Caco-2 (cell line): ENCODE measurements at regions not wholly inside any gene's neighbourhood (a gene's known extent, or its start where the extent isn't known, plus 50 kb on each side); places are given as distances from the start of the nearest gene placed in this dataset.

Source experiments
- BruUV-seq: library from RNA; stranded (reverse); fragments of 400-500 nt; replicated peaks from 2 replicates; lab custom pipeline; 2021; lab: Mats Ljungman, UMichigan
- CTCF ChIA-PET: fragments of 300-600 bp; sonication (Branson Sonifier 250); formaldehyde crosslinking; loops from one replicate; lab custom pipeline; 2022; ENCODE audit warnings: antibody characterized with exemption; lab: Charles Lee
- POLR2A ChIA-PET: fragments of 300-600 bp; sonication (Branson Sonifier 250); formaldehyde crosslinking; loops from one replicate; lab custom pipeline; 2022; ENCODE audit warnings: antibody characterized with exemption; lab: Charles Lee
- DNase-seq, 2 experiments: peaks; one replicate each; pipeline versions ENCODE4 v3.0.0 to v3.0.0-alpha.2; 2020 to 2022
- H3K27me3 ChIP-seq: replicated peaks from 2 replicates; pipeline ENCODE4 v1.6.0; 2011; ENCODE audit warnings: low read length; ENCODE audit not compliant: control insufficient read depth, insufficient read depth
- H3K36me3 ChIP-seq: 2 replicates; pipeline ENCODE4 v1.5.1; 2011; ENCODE audit warnings: low read length; ENCODE audit not compliant: control insufficient read depth, insufficient read depth
- H3K4me1 ChIP-seq: fragments of 250-450 bp; sonication (Bioruptor Pico); 2 replicates; pipeline ENCODE4 v1.5.1; 2020; ENCODE audit warnings: mild to moderate bottlenecking
- H3K4me3 ChIP-seq: 2 replicates; pipeline ENCODE4 v1.5.1; 2011; ENCODE audit warnings: low read depth, mild to moderate bottlenecking, control low read depth, low read length
- H3K9me3 ChIP-seq: fragments of 250-450 bp; sonication (Bioruptor Pico); 2 replicates; pipeline ENCODE4 v1.5.1; 2020; ENCODE audit warnings: mild to moderate bottlenecking, moderate library complexity
- H3K27ac Mint-ChIP-seq: one replicate; pipeline ENCODE4 v1.8.0; 2022; ENCODE audit warnings: mixed read lengths; ENCODE audit not compliant: unreplicated experiment
- H3K27me3 Mint-ChIP-seq: one replicate; pipeline ENCODE4 v1.8.0; 2022; ENCODE audit warnings: mixed read lengths; ENCODE audit not compliant: insufficient read depth, unreplicated experiment
- H3K36me3 Mint-ChIP-seq: one replicate; pipeline ENCODE4 v1.8.0; 2022; ENCODE audit warnings: mild to moderate bottlenecking, mixed read lengths; ENCODE audit not compliant: insufficient read depth, unreplicated experiment
- H3K4me1 Mint-ChIP-seq: one replicate; pipeline ENCODE4 v1.8.0; 2022; ENCODE audit warnings: low read depth, mixed read lengths; ENCODE audit not compliant: unreplicated experiment
- H3K4me3 Mint-ChIP-seq: one replicate; pipeline ENCODE4 v1.8.0; 2022; ENCODE audit warnings: mild to moderate bottlenecking, moderate library complexity, mixed read lengths; ENCODE audit not compliant: unreplicated experiment
- H3K9me3 Mint-ChIP-seq: one replicate; pipeline ENCODE4 v1.8.0; 2022; ENCODE audit warnings: mixed read lengths; ENCODE audit not compliant: unreplicated experiment
- CTCF ChIP-seq, 2 experiments: fragments of 200-600 bp in 1 of 2; IDR thresholded peaks; 1 replicate in 1 of 2; 2 replicates in 1 of 2; pipeline versions ENCODE4 v1.5.1 to v1.8.0; 2011 to 2022; ENCODE audit warnings: antibody characterized with exemption in 1 of 2, control low read depth in 1 of 2, inconsistent platforms in 1 of 2, low read depth in 1 of 2, low read length in 1 of 2, mild to moderate bottlenecking in 1 of 2, moderate library complexity in 1 of 2; ENCODE audit not compliant: insufficient read depth in 1 of 2, severe bottlenecking in 1 of 2, unreplicated experiment in 1 of 2
- intact Hi-C: fragments of 100-400 bp; cut with micrococcal nuclease; formaldehyde crosslinking; loops from one replicate; pipeline ENCODE4 v1.10.0; 2022; ENCODE audit not compliant: unreplicated experiment

- H3K4me3 Mint-ChIP-seq = no peak overlapping the region
- peak overlapping the region; percentile 90 for H3K27ac Mint-ChIP-seq
- no peaks in the 10 kb centered on the region for H3K27me3 ChIP-seq
- no peaks in the 10 kb centered on the region for H3K9me3 ChIP-seq
- peaks cover 37% of the 10 kb centered on the region for H3K4me1 Mint-ChIP-seq
- TF ChIP-seq CTCF (IDR thresholded peaks at IDR 0.05; ENCODE audit: insufficient read depth in 1 of 2, low read depth in 1 of 2, low read length in 1 of 2, severe bottlenecking in 1 of 2, unreplicated experiment in 1 of 2) = no peak
- peaks cover 8% of the 10 kb centered on the region for H3K9me3 Mint-ChIP-seq
- no peaks in the 10 kb centered on the region for H3K27me3 Mint-ChIP-seq
- no peaks in the 10 kb centered on the region for H3K36me3 ChIP-seq
- TSS peak; percentile 83 for BruUV-seq
- intact Hi-C loops = loop anchor here (1.0 kb wide), 2 partner anchors 61 to 69 kb away; no protein-coding TSS in a partner anchor
- peaks cover 60% of the 10 kb centered on the region for H3K4me1 ChIP-seq
- peaks cover 4% of the 10 kb centered on the region for H3K36me3 Mint-ChIP-seq
- DNase-seq = no peak
- no peak overlapping the region for H3K4me3 ChIP-seq
- POLR2A ChIA-PET = no interaction called here
- CTCF ChIA-PET = no interaction called here
Observed at GRCh38 chr1:67630438-67631045, 54.5 kb upstream of the GADD45A start.

- H3K27me3 Mint-ChIP-seq = no peaks in the 10 kb centered on the region
- ChIA-PET POLR2A (interaction anchor here (0.5 to 0.9 kb wide), 3 partner anchors 50 to 60 kb away, joined by 3 to 7 read pairs (median 3); partner anchors contain the start of gene GADD45A), CTCF (interaction anchor here (0.6 to 1.0 kb wide), 3 partner anchors 50 to 98 kb away, joined by 3 to 4 read pairs (median 3); no protein-coding TSS in a partner anchor)
- H3K4me3 ChIP-seq = no peak overlapping the region
- BruUV-seq = TSS peak; percentile 85
- no peak overlapping the region for H3K4me3 Mint-ChIP-seq
- no peak for DNase-seq
- peak overlapping the region; percentile 90 for H3K27ac Mint-ChIP-seq
- intact Hi-C loops = loop anchor here (1.0 to 2.0 kb wide), 2 partner anchors 13 to 50 kb away; no protein-coding TSS in a partner anchor
- peaks cover 34% of the 10 kb centered on the region for H3K4me1 Mint-ChIP-seq
- no peaks in the 10 kb centered on the region for H3K27me3 ChIP-seq
- H3K36me3 Mint-ChIP-seq = no peaks in the 10 kb centered on the region
- no peaks in the 10 kb centered on the region for H3K36me3 ChIP-seq
- no peaks in the 10 kb centered on the region for H3K9me3 ChIP-seq
- H3K4me1 ChIP-seq = peaks cover 63% of the 10 kb centered on the region
- no peaks in the 10 kb centered on the region for H3K9me3 Mint-ChIP-seq
- no peak for TF ChIP-seq CTCF (IDR thresholded peaks at IDR 0.05; ENCODE audit: insufficient read depth in 1 of 2, low read depth in 1 of 2, low read length in 1 of 2, severe bottlenecking in 1 of 2, unreplicated experiment in 1 of 2)
Observed at GRCh38 chr1:67632356-67632755, 52.6 kb upstream of the GADD45A start.

GRCh38 chr1:67632811-67633655, 52.0 kb upstream of the GADD45A start:
- H3K36me3 ChIP-seq = no peaks in the 10 kb centered on the region
- Mint-ChIP-seq H3K36me3 (no peaks in the 10 kb centered on the region), H3K27me3 (no peaks in the 10 kb centered on the region), H3K4me3 (no peak overlapping the region), H3K9me3 (no peaks in the 10 kb centered on the region), H3K27ac (peak overlapping the region; percentile 67), H3K4me1 (peaks cover 34% of the 10 kb centered on the region)
- no TSS peak for BruUV-seq
- ChIA-PET POLR2A (interaction anchor here (0.6 kb wide), 1 partner anchor 52 kb away, joined by 10 read pairs; the partner anchor contains the start of gene GADD45A), CTCF (no interaction called here)
- no peaks in the 10 kb centered on the region for H3K9me3 ChIP-seq
- no peaks in the 10 kb centered on the region for H3K27me3 ChIP-seq
- H3K4me3 ChIP-seq = no peak overlapping the region
- intact Hi-C loops = loop anchor here (1.0 to 2.0 kb wide), 2 partner anchors 12 to 50 kb away; no protein-coding TSS in a partner anchor
- peaks cover 63% of the 10 kb centered on the region for H3K4me1 ChIP-seq
- no peak for DNase-seq
- no peak for TF ChIP-seq CTCF (IDR thresholded peaks at IDR 0.05; ENCODE audit: insufficient read depth in 1 of 2, low read depth in 1 of 2, low read length in 1 of 2, severe bottlenecking in 1 of 2, unreplicated experiment in 1 of 2)
